ENCODE measurements at regions not wholly inside any gene's neighbourhood (a gene's known extent, or its start where the extent isn't known, plus 50 kb on each side); places are given as distances from the start of the nearest gene placed in this dataset.
A peak's percentile ranks its signal among the peaks of the same experiment; 100 is the strongest.

- DNase-seq, result no peak
These were observed 293.0 kb downstream of the KCNS3 start for GRCh38 chr2:18171191-18172139.

GRCh38 chr2:18170642-18171041, 292.2 kb downstream of the KCNS3 start:
- no peak for DNase-seq

- DNase-seq, result no peak
These were observed 291.4 kb downstream of the KCNS3 start for GRCh38 chr2:18169893-18170175.

GRCh38 chr2:18169121-18169892, 290.8 kb downstream of the KCNS3 start:
- DNase-seq, result no peak

GRCh38 chr2:18167871-18168270, 289.4 kb downstream of the KCNS3 start:
- DNase-seq, result no peak

GRCh38 chr2:18161681-18162080, 283.2 kb downstream of the KCNS3 start:
- DNase-seq, result no peak

GRCh38 chr2:18159896-18160295, 281.4 kb downstream of the KCNS3 start:
- DNase-seq, result no peak

GRCh38 chr2:18156421-18156820, 278.0 kb downstream of the KCNS3 start:
- DNase-seq, result no peak

GRCh38 chr2:18156002-18156401, 277.5 kb downstream of the KCNS3 start:
- DNase-seq, result no peak

GRCh38 chr2:18154812-18155211, 276.3 kb downstream of the KCNS3 start:
- DNase-seq, result no peak

- no peak for DNase-seq
These were observed 275.8 kb downstream of the KCNS3 start for GRCh38 chr2:18154259-18154658.

- DNase-seq, result no peak
These were observed 275.3 kb downstream of the KCNS3 start for GRCh38 chr2:18153741-18154140.

GRCh38 chr2:18151237-18151636, 272.8 kb downstream of the KCNS3 start:
- no peak for DNase-seq

GRCh38 chr2:18149660-18150246, 271.3 kb downstream of the KCNS3 start:
- peak; percentile 68 for DNase-seq

- DNase-seq, result no peak
These were observed 258.5 kb downstream of the KCNS3 start for GRCh38 chr2:18136881-18137475.

GRCh38 chr2:18133310-18133709, 254.8 kb downstream of the KCNS3 start:
- no peak for DNase-seq

GRCh38 chr2:18132697-18133096, 254.2 kb downstream of the KCNS3 start:
- DNase-seq, result no peak

GRCh38 chr2:18131761-18132160, 253.3 kb downstream of the KCNS3 start:
- DNase-seq, result no peak

GRCh38 chr2:18129348-18129747, 250.9 kb downstream of the KCNS3 start:
- no peak for DNase-seq

- no peak for DNase-seq
These were observed 246.8 kb downstream of the KCNS3 start for GRCh38 chr2:18125303-18125702.

GRCh38 chr2:18124116-18124835, 245.8 kb downstream of the KCNS3 start:
- no peak for DNase-seq

GRCh38 chr2:18123577-18123976, 245.1 kb downstream of the KCNS3 start:
- DNase-seq, result no peak

- no peak for DNase-seq
These were observed 244.7 kb downstream of the KCNS3 start for GRCh38 chr2:18123211-18123570.

Measured in midbrain (tissue), 1 donor.